22Rv1 (cell line): ENCODE measurements at regions not wholly inside any gene's neighbourhood (a gene's known extent, or its start where the extent isn't known, plus 50 kb on each side); places are given as distances from the start of the nearest gene placed in this dataset.

Experiments
- H3K27ac ChIP-seq: fragments of 450-650 bp; 2 replicates; pipeline ENCODE4 v1.5.1; 2017
- ZFX ChIP-seq: fragments of 450-650 bp; IDR thresholded peaks from 2 replicates; pipeline ENCODE4 v1.6.1; 2017; ENCODE audit warnings: antibody characterized with exemption, borderline replicate concordance
- TF ChIP-seq, protein P1 (sequence below): fragments of 450-650 bp; IDR thresholded peaks from 2 replicates; pipeline ENCODE4 v1.5.1; 2017; ENCODE audit warnings: mild to moderate bottlenecking

DNA sequence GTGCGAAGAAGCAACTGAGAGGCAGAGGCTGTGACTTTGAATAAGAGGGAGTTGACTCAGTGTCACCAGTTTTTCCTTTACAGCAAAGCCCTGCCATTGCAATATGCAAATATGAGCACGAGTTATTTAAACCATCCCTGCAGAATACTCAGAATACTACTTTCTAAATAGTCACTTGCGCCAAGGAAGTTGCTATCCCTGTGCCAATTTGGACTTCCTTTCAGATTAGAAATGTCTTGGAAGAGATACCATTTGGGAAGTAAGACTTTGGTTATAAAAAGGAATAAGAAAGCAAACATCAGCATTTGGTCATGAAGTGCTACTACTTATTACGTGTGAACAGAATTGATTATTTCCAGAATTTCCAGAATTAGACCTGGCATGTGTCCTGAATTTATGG lies 151.8 kb upstream of the MYT1L start:
- H3K27ac ChIP-seq: no peak overlapping the region
- TF ChIP-seq ZFX: no peak
- TF ChIP-seq, protein P1, sequence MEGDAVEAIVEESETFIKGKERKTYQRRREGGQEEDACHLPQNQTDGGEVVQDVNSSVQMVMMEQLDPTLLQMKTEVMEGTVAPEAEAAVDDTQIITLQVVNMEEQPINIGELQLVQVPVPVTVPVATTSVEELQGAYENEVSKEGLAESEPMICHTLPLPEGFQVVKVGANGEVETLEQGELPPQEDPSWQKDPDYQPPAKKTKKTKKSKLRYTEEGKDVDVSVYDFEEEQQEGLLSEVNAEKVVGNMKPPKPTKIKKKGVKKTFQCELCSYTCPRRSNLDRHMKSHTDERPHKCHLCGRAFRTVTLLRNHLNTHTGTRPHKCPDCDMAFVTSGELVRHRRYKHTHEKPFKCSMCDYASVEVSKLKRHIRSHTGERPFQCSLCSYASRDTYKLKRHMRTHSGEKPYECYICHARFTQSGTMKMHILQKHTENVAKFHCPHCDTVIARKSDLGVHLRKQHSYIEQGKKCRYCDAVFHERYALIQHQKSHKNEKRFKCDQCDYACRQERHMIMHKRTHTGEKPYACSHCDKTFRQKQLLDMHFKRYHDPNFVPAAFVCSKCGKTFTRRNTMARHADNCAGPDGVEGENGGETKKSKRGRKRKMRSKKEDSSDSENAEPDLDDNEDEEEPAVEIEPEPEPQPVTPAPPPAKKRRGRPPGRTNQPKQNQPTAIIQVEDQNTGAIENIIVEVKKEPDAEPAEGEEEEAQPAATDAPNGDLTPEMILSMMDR: no peak

DNA sequence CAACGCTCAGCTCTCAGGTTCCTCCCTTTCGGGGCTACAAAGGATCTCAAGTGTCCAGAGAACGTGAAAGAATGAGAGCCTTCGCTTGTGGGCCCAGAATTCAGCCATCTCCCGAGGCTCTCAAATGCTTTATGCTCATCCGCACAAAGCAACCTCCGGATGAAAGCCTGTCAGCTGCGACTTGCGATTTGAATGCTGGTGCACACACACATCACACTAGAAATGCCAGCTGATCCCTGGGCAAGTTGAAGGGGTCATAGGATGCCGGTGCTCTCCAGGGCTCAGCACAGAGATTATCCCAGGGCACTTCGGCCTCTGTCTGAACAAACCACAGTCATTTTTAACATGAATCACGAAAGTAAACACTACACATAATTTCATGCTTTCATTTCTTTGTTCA lies 141.8 kb upstream of the MYT1L start:
- TF ChIP-seq, protein P1: no peak
- no peak for TF ChIP-seq ZFX
- no peak overlapping the region for H3K27ac ChIP-seq

DNA sequence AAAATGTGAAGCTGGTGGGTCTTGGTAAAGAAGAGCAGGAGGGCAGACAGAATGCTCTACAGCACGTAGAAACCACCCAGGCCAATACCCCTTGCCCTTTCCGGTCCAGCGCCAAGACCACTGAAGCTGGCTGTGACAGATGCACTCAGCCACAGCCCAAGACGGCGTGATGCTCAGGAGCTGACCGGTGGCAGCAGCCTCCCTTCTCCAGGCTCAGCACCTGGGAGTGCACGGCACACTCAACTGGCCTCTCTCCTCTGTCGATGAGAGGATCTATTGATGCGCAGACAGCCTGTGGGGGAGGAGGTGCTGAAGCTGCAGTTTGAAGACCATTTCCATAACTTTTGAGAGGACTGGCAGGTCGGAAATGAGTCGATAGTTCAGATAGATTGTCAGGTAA lies 141.0 kb upstream of the MYT1L start:
- TF ChIP-seq, protein P1: no peak
- TF ChIP-seq ZFX: no peak
- no peak overlapping the region for H3K27ac ChIP-seq

DNA sequence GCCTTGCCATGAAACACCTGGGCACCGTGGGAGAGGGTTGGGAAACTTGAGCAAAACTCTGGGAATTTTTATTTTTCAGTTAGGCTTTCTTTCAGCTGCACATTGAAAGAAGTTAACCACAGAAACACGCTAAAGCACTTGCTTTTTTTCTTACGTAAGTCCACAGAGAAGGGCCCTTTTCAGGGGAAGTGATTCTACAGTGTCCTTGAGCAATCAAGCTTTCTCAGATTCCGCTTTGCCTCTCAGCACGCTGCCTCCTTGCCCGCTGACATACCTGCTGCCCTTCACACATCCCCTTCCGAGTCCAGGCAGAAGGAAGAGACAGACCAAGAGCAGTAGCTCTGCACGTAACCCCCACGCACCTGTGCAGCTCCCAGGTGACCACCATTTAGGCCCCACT lies 135.5 kb upstream of the MYT1L start:
- TF ChIP-seq, protein P1: no peak
- TF ChIP-seq ZFX: no peak
- no peak overlapping the region for H3K27ac ChIP-seq

DNA sequence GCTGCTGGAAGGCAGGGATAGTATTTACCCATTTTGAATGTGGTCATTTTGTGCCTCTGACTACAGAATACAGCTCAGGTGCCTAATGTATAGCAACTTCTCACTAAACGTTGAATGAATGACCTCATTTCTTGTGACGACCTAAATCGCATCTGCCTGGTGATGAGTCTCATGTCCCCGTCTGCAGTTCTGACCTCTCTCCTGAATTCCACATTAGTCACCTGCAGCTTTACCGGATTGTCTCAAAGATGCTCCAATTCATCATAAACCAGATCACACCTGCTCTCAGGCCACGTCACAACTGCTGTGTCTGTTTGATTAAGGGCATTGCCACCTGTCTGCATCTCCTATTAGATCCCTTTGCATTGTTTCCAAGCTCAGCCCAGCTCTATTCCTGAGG lies 133.6 kb upstream of the MYT1L start:
- no peak overlapping the region for H3K27ac ChIP-seq
- TF ChIP-seq, protein P1: no peak
- no peak for TF ChIP-seq ZFX

DNA sequence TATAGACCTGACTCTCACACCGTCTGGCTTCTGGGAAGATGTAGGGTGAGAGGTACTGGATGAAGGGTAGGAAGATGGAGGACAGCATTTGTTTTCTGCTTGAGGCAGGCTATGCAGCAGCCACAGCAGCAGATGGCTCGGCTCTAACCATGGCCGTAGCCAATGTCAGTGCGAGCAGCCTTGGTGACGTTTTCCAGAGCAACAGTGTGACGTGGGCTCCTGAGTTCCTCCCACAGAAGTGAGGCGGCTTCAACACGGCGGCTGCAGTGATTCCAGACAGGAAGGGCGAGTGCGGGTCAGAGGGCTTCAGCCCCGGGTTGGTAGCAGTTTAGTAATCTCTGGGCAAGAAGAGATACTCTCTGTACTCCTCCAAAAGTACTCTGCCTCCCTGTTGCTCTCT lies 133.0 kb upstream of the MYT1L start:
- no peak overlapping the region for H3K27ac ChIP-seq
- TF ChIP-seq, protein P1: no peak

DNA sequence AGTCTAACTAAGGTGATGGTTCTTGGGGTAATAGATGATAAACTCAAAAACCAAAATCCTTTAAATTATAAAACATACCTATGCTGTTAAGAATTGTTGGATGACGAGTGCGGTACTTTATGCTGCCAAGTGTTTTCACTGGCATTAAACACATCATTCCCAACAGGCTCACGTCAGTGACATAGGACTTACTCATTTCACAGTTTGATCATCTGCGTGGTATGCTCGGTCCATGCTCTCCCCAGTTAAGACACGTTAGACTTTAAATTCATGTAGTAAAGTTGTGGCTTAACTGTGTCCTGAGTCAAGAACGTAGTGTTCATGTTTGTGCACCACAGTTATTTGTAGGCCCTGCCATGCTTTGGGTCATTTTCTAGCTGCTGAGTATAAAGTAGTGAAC lies 125.6 kb upstream of the MYT1L start:
- H3K27ac ChIP-seq: no peak overlapping the region
- TF ChIP-seq, protein P1: no peak
- no peak for TF ChIP-seq ZFX
